Brain pericyte (primary cell): ENCODE measurements at regions not wholly inside any gene's neighbourhood (a gene's known extent, or its start where the extent isn't known, plus 50 kb on each side); places are given as distances from the start of the nearest gene placed in this dataset.
"Not testable (repeated sequence)": the region's sequence is repeated elsewhere in the genome, so short reads cannot be mapped to it uniquely, and the experiment has no call there.

ENCODE experiments used
- DNase-seq: peaks from one replicate; pipeline ENCODE4 v3.0.0-alpha.2; 2012; ENCODE audit warnings: low read depth, low spot score

- DNase-seq, result no peak
Measured at GRCh38 chr13:74574964-74575728, 440.9 kb upstream of the KLF12 start.

- DNase-seq, result no peak
Measured at GRCh38 chr13:74573654-74574053, 439.4 kb upstream of the KLF12 start.

GRCh38 chr13:74571811-74572210 lies 437.6 kb upstream of the KLF12 start:
- DNase-seq, result no peak

- DNase-seq, result peak; percentile 41
Measured at GRCh38 chr13:74570834-74571233, 436.6 kb upstream of the KLF12 start.

- DNase-seq, result no peak
Measured at GRCh38 chr13:74570046-74570445, 435.8 kb upstream of the KLF12 start.

- DNase-seq, result no peak
Measured at GRCh38 chr13:74569251-74569650, 435.0 kb upstream of the KLF12 start.

- no peak for DNase-seq
Measured at GRCh38 chr13:74567485-74567884, 433.3 kb upstream of the KLF12 start.

GRCh38 chr13:74562381-74562780 lies 428.2 kb upstream of the KLF12 start:
- DNase-seq, result no peak

- DNase-seq, result no peak
Measured at GRCh38 chr13:74561155-74561554, 427.0 kb upstream of the KLF12 start.

GRCh38 chr13:74560325-74560724 lies 426.1 kb upstream of the KLF12 start:
- DNase-seq, result no peak

GRCh38 chr13:74557870-74558269 lies 423.7 kb upstream of the KLF12 start:
- DNase-seq, result no peak

GRCh38 chr13:74555651-74556420 lies 421.6 kb upstream of the KLF12 start:
- DNase-seq, result no peak

GRCh38 chr13:74555276-74555625 lies 421.0 kb upstream of the KLF12 start:
- DNase-seq, result no peak

- no peak for DNase-seq
Measured at GRCh38 chr13:74554569-74555275, 420.5 kb upstream of the KLF12 start.

GRCh38 chr13:74550039-74550438 lies 415.8 kb upstream of the KLF12 start:
- DNase-seq, result no peak

GRCh38 chr13:74536649-74537048 lies 402.4 kb upstream of the KLF12 start:
- not testable (repeated sequence) for DNase-seq

- no peak for DNase-seq
Measured at GRCh38 chr13:74533226-74533625, 399.0 kb upstream of the KLF12 start.

GRCh38 chr13:74530011-74530410 lies 395.8 kb upstream of the KLF12 start:
- DNase-seq, result no peak

GRCh38 chr13:74528734-74529513 lies 394.7 kb upstream of the KLF12 start:
- DNase-seq, result no peak

- no peak for DNase-seq
Measured at GRCh38 chr13:74523057-74523456, 388.9 kb upstream of the KLF12 start.

- no peak for DNase-seq
Measured at GRCh38 chr13:74511523-74511922, 377.3 kb upstream of the KLF12 start.
